HG03135 (cell line): ENCODE measurements at regions not wholly inside any gene's neighbourhood (a gene's known extent, or its start where the extent isn't known, plus 50 kb on each side); places are given as distances from the start of the nearest gene placed in this dataset.
"Not testable (repeated sequence)": the region's sequence is repeated elsewhere in the genome, so short reads cannot be mapped to it uniquely, and the experiment has no call there.

ENCODE experiments used
- ATAC-seq: cut with Tn5 transposase; IDR thresholded peaks from one replicate; pipeline ENCODE4 v1.9.1; 2021; ENCODE audit warnings: mild to moderate bottlenecking, moderate library complexity; ENCODE audit not compliant: unreplicated experiment

- ATAC-seq, result no peak
Measured at GRCh38 chr5:13350767-13351166, 593.7 kb downstream of the DNAH5 start.

- no peak for ATAC-seq
Measured at GRCh38 chr5:13348568-13348967, 595.9 kb downstream of the DNAH5 start.

GRCh38 chr5:13346401-13346800 is 598.1 kb downstream of the DNAH5 start:
- ATAC-seq, result no peak

GRCh38 chr5:13339093-13339492 is 605.4 kb downstream of the DNAH5 start:
- ATAC-seq, result no peak

GRCh38 chr5:13335026-13335425 is 609.5 kb downstream of the DNAH5 start:
- ATAC-seq, result not testable (repeated sequence)

GRCh38 chr5:13331585-13331984 is 612.9 kb downstream of the DNAH5 start:
- no peak for ATAC-seq

- no peak for ATAC-seq
Measured at GRCh38 chr5:13328316-13328715, 616.2 kb downstream of the DNAH5 start.

GRCh38 chr5:13325765-13326164 is 618.7 kb downstream of the DNAH5 start:
- no peak for ATAC-seq

- no peak for ATAC-seq
Measured at GRCh38 chr5:13322769-13323168, 621.7 kb downstream of the DNAH5 start.

GRCh38 chr5:13317654-13318053 is 626.8 kb downstream of the DNAH5 start:
- no peak for ATAC-seq

- ATAC-seq, result no peak
Measured at GRCh38 chr5:13316176-13316575, 628.3 kb downstream of the DNAH5 start.

GRCh38 chr5:13307480-13307879 is 637.0 kb downstream of the DNAH5 start:
- ATAC-seq, result no peak

- ATAC-seq, result no peak
Measured at GRCh38 chr5:13303445-13303844, 641.0 kb downstream of the DNAH5 start.

GRCh38 chr5:13278811-13279210 is 665.7 kb downstream of the DNAH5 start:
- ATAC-seq, result no peak

- ATAC-seq, result no peak
Measured at GRCh38 chr5:13278148-13278547, 666.3 kb downstream of the DNAH5 start.

- no peak for ATAC-seq
Measured at GRCh38 chr5:13276156-13276555, 668.3 kb downstream of the DNAH5 start.

GRCh38 chr5:13263701-13264100 is 680.8 kb downstream of the DNAH5 start:
- ATAC-seq, result no peak

- ATAC-seq, result no peak
Measured at GRCh38 chr5:13253111-13253510, 691.4 kb downstream of the DNAH5 start.

GRCh38 chr5:13252699-13253098 is 691.8 kb downstream of the DNAH5 start:
- no peak for ATAC-seq

GRCh38 chr5:13251623-13252376 is 692.7 kb downstream of the DNAH5 start:
- no peak for ATAC-seq

- no peak for ATAC-seq
Measured at GRCh38 chr5:13250464-13251291, 693.8 kb downstream of the DNAH5 start.

- no peak for ATAC-seq
Measured at GRCh38 chr5:13249854-13250253, 694.6 kb downstream of the DNAH5 start.
